Activated effector memory CD4-positive, alpha-beta T cell treated with Interleukin-2 at 50 U/mL for 16 hours (primary cell): ENCODE measurements at regions not wholly inside any gene's neighbourhood (a gene's known extent, or its start where the extent isn't known, plus 50 kb on each side); places are given as distances from the start of the nearest gene placed in this dataset.

Source experiments
- DNase-seq: peaks from one replicate; pipeline ENCODE4 v3.0.0-alpha.2; 2020

GRCh38 chr15:62726461-62726860, 316.1 kb upstream of the TPM1 start:
- no peak for DNase-seq

GRCh38 chr15:62727501-62727900, 315.0 kb upstream of the TPM1 start:
- DNase-seq: no peak

GRCh38 chr15:62730825-62731224, 311.7 kb upstream of the TPM1 start:
- DNase-seq: no peak

DNA sequence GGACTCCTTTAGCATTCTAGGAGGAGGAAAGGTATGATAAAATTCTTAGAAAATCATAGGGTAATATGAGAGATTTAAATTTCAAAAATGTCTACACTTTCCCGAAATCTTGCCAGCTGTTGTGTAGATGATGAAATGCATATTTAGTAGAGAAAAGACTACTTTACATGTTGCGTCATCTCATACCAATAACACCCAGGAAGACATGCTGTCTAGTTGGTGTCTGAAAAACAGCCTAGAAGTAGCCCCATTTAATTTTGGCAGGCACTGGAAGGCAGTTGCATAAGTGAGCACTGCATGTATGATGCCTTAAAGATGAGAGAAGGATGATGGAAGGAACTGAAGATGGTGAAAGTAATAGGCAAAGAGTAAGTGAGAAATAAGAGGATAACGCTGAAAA, 310.5 kb upstream of the TPM1 start:
- DNase-seq: no peak

DNA sequence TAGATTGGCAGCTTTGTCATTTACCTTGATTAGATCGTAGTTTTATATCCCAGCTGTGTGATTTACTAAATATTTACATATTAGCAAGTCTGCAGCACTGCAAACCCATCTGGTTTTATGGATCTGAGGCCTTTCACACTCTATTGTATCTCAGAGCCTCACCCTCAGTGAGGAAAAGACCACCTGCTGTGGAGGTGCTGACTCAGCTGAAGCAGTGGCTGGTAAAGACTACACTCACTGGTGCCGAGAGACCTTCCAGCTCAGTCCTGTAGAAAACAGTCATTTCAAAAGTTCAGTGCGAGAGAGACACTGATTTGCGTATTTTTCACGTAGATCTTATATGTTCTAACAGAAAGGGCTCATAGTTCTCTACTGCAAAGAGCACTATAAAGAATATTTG, 307.8 kb upstream of the TPM1 start:
- no peak for DNase-seq

GRCh38 chr15:62736756-62737155, 305.8 kb upstream of the TPM1 start:
- DNase-seq: no peak

DNA sequence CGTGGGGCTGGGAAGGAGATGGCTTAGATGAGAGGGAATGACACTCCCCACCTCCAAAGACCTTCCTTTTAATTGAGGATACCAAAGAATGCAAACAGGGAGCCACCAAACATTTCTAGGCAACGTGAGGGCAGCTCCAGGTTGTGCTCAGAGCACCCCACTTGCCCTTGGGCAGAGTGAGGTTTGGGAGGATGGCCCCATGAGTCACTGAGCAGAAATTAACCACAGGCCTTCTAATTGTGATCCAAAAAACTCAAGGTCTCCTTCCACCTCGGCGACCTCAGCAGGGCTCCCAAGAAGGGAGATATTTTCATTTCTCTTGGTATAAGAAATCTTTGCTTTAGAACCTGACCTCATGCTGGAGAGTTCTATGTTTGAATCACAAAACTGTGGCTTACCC, 305.0 kb upstream of the TPM1 start:
- DNase-seq: no peak

DNA sequence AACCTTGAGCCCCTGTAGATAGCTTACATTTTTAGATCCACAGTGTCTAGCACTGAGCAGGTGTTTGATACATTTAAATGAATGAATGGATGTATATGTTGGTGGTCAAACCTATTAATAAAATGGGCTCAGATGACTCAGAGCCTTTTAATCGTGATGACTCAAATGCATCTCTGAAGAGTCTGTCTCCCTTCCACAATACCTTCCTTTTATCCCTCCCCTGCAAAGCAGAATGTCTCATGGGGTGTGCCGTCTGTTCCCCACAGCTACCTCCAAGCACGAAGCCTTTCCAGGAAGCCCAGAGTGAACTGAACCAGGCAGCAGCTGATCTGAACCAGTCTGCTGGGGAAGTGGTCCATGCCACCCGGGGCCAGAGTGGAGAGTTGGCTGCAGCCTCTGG, 303.5 kb upstream of the TPM1 start:
- no peak for DNase-seq

GRCh38 chr15:62739507-62739906, 303.0 kb upstream of the TPM1 start:
- no peak for DNase-seq

- no peak for DNase-seq
Measured at GRCh38 chr15:62740141-62741004, 302.2 kb upstream of the TPM1 start.

- no peak for DNase-seq
Measured at GRCh38 chr15:62741106-62741505, 301.4 kb upstream of the TPM1 start.

GRCh38 chr15:62742409-62743171, 300.0 kb upstream of the TPM1 start:
- no peak for DNase-seq

- DNase-seq: no peak
Measured at GRCh38 chr15:62745621-62746225, 296.8 kb upstream of the TPM1 start.

GRCh38 chr15:62748196-62748595, 294.4 kb upstream of the TPM1 start:
- DNase-seq: no peak

GRCh38 chr15:62749036-62749815, 293.3 kb upstream of the TPM1 start:
- DNase-seq: no peak

GRCh38 chr15:62750471-62750870, 292.1 kb upstream of the TPM1 start:
- no peak for DNase-seq

DNA sequence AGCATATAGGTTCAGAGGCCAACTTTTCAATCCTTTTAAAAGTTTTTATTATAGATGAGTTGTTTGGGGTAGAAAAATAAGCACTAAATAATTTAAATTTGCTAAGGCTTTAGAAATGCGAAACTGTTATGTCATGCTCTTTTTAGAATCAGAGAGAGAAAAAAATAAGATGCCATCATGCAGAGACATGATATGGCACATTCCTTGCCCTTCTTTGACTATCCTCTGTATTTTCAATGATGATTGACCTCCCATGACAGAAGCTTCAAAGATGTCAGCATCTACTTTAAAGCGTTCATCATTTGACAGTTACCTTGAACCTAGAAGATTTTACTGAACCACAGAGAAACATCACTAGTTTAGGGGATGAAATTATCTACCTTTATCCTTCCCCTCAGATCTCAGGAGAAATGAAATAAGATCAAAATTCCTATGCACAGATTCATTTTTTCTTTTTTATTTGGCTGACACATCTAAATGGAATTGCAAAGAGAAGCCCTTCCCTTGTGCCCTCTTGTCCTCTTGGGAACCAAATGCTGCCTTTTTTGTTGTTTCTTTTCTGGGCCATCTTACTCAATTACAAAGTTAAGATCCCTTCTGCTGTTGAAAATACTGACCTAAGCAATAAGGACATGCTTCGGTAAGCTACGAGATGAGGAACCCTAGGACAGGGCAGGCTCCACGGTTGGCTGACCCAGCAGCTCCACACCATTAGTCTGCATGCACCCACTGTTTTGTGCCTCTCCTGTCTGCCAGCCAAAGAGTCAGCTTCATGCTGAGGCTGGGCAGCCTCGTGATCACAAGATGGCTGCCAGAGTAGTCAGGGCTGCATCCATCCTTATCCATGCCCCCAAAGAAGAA, 289.7 kb upstream of the TPM1 start:
- no peak for DNase-seq

- no peak for DNase-seq
Measured at GRCh38 chr15:62753518-62754221, 288.9 kb upstream of the TPM1 start.

DNA sequence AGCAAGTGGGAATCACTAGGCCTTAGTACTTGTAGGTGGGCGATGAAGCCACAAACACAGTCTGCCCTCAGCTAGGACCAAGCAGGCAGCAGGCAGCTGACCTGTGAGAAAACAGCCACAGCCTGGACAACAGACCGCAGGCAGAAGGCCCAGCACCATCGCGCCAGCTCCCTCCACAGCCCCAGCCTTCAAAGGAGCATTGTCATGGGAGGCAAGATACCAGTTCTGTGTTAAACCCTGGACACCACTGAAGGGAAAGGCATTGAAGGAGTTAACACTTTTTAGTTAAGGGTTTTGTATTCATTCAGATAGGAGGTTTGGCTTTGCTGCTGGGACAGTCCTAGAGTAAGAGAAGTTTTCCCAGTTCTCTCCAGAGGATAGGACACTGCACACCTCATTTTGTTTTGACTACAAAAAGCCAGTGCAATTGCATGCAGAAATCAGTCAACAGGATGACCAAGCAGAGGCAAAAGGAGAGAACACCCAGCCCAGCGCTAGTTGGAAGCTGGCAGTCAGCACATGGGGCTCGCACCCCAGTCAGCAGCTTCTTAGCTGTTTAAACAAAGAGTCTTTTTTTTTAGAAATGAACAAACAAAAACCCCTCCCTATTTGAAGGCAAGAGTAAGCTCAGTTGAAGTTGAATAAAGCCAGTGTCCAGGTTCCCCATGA, 286.1 kb upstream of the TPM1 start:
- DNase-seq: no peak

- DNase-seq: no peak
Measured at GRCh38 chr15:62756995-62757360, 285.6 kb upstream of the TPM1 start.

DNA sequence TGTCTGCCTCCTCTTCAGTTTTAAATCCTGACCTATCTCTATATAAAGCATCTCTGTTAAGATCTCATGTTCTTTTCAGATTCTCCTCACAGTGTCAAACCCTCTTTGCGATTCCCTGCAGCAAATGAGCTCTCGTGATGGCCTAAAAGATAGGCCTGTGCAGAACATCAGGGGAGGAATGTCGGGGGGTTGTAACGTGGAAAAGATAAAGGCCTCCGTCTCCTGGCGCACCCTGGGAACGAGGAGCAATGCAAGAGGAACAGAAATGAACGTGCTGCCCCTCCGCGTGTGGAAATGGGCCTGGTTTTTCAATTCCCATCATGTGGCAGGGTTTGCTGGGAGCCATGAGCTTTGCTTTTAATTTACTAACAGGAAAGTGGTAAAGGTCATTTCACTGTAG, 285.0 kb upstream of the TPM1 start:
- DNase-seq: no peak
